Stimulated activated CD4-positive, alpha-beta T cell treated with anti-CD3 and anti-CD28 coated beads, Interleukin-2, amount 100 ng/mL, for 48 hours (primary cell): ENCODE measurements at regions not wholly inside any gene's neighbourhood (a gene's known extent, or its start where the extent isn't known, plus 50 kb on each side); places are given as distances from the start of the nearest gene placed in this dataset.

Experiments
- DNase-seq, 2 donors: peaks; one replicate each; pipeline ENCODE4 v3.0.0-alpha.2; 2020

DNA sequence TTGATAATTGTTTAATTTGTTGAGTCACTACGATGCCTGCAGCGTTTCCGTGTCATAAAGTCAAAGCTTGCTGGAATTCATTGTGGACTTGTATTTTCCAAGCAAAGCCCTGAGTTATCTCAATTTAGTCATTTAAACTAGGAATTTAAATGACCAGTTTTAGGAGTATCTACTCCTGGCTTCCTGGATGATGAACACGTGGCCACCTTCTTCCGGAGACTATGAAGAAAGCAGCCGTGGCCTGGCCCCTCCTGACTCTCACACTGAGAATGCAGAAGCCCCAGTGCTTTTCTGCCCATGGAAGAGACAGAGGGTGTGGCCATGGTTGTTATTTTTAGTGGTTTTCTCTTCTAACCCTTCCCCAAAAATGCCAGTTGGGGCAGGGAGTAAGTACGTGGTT lies 250.7 kb upstream of the GATB start:
- no peak for DNase-seq

DNA sequence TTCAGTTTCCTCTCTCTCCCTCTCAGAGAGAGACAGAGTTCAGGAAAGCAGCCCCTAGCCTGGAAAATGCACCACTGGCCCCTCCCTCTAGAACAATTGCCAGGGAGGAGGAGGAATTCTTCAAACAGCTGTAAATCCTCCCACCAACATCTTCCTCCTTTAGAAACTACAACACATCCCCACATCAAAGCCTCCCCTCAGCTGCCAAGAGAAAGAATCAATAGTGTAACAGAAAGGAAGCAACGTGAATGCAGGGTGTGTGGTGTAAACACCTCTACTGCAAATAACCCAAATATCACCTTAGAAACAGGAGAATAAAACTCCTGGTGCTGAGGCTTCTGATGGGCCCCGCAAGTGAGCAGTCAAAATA lies 249.9 kb upstream of the GATB start:
- no peak for DNase-seq

DNA sequence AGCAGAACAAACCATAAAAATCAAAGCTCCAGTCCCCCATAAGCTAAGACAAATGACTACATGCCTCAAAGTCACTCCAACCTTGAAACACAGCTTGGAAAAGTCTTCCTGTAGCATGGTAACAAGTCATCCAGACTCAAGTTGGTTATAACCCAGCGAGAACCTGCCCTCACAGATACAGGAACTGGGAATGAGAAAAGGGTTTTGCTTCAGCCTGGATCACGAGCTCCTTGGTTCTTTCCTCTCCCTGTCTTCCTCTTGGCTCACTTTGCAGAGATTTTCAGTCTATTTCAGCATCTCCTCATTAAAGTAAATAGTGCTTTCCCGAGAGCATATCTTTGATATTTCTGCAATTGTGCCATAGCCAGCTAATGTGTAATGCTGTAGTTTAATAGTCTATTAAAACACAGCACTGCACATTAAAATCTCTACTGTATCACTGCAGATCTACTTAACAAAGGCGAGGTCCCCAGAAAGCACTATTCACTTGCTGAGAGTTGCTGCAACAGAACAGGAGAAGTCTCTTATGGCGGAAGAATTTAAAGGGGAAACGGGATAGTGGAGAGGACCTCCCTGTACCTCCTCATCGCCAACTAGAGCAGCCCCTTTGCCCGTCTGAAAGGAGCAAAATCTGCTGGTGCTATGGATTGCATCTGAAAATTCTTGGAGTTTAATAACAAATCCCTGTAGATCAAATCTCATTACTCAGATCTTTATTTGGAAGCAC lies 249.3 kb upstream of the GATB start:
- DNase-seq, result no peak

DNA sequence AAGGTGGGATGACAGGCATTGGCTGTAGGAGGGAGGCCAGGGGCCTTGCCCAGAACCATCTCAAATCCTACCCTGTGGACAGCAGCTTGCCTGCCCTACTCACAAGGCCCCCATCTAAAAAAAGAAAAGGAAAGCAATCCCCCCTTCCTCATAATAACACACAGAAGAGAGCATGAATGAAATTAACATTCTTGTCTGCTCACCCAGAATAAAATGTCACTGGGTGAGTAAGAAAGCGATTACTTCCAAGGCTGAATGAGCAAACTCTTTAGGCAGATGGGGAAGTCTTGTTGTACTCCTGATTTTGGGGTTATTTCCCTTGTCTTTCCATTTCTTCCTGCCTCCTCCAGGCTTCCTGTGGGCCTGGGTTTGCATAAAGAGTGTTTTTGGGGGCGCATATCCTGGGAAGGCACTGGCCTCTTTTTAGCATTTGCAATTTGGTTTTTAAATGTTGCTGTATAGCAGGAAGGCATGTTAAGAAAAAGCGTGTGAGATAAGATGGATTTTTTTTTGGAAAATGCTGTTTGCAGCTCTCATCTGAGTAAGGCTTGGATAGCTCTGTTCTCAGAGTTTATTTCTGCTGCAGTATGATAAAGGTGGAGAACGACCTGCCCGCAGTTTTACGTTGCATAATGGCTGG lies 248.3 kb upstream of the GATB start:
- no peak for DNase-seq

DNA sequence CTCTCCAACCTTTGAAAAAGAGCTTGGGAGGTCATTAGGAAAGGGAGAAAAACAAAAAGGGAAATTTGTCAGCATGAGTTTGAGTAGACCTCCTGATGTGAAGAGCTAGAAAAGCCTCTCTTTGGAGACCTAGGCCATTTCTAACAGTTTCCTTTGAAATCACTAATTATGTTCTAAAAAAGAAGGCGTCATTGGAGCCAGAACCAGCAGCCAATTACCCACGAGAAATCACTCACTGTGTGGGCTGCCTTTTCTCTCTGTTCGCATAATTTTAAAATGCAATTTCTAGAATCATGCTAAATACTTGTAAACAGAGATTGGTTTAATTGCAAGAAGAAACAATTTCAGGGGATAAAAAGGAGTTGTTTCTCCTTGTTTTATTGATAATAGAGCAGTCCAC lies 246.3 kb upstream of the GATB start:
- DNase-seq, result no peak

DNA sequence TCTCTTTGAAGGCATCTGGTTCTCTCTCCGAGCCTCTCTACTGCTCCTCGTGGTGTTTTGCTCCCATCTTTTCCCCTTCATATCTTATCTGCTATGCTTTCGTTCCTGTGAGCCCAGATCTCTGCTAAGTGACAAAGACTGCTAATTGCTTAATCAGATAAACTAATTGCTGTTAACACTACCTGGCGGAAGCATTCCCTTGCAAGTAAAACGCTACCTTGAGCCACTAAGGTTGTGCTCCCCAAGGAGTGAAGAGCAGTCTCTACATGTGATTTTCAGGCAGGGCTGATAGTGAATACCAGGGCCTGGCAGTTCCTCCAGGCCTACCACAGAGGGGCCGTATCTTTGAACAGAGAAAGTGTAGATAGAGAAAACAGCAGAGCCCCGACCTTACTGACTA lies 244.0 kb upstream of the GATB start:
- no peak for DNase-seq

DNA sequence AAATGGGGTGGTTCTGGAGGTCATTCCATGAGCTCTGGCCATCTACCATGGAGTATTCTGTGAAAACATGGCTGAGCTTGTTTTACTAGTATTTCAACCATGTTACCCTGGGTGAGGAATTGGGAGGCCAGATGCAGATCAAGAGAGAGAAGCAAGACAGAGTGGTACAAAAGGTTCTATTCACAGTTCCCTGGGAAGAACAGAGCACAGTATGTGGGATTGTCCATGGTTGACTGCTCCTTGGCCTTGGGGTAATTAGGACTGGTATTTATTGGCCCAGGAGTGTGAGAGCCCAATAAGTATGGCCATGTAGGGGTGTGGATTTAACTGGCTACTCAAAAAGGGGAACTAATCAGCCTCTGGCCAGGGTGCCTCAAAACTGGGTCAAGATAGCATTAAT lies 239.7 kb upstream of the GATB start:
- no peak for DNase-seq

DNA sequence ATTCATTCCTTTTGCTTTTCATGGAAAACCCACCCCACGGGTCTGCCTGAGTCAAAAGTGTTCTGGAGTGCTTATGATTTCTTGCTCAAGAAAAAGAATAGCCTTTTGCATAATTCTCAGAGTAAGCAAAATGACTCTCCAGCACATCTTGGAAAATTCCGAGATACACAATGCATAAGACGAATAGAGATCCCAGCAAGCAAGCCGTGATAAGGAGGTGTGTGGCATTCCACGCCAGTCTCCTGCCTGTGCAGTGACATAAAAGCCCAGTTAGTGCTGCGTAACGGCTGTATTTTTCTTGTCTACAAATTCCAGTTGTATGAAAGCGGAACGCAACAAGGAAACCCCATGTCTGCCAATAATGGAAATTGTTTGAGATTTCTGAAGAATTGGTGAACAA lies 237.9 kb upstream of the GATB start:
- no peak for DNase-seq

DNA sequence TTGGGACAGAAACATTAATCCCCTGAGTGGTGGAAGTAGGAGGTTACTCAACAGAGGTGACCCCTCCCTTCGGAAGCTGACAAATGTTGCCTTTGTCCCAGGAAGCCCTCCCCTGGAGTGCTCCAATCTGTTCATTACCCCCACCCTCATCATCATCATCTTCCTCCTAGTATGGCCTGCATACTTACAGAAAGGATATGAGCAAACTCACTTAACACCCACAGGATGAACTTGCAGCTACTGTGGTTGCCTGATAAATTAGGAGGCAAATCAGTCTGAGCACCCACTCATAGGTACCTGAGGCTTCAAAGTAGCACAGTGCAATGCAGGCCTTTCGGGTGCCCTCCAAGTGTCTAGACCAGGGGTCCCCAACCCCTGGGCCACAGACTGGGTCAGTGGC lies 236.7 kb upstream of the GATB start:
- no peak for DNase-seq

DNA sequence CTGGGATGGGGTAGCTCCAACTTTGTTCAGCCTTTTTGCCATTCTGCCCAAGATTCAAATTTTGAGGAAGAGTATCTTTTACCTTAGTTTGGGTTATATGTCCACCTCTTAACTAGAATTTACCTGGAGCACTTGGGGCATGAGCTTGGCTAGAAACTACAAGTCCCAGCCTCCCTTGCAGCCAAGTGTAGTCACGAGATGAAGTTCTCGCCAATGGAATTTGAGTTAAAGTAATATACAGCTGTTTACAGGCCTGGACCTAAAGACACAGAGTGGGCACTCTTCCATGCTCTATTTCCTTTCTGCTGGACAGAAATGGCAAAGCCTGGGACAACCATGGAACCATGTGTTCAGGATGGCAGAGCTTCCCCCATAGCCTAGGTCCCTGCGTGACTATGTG lies 233.6 kb upstream of the GATB start:
- no peak for DNase-seq

DNA sequence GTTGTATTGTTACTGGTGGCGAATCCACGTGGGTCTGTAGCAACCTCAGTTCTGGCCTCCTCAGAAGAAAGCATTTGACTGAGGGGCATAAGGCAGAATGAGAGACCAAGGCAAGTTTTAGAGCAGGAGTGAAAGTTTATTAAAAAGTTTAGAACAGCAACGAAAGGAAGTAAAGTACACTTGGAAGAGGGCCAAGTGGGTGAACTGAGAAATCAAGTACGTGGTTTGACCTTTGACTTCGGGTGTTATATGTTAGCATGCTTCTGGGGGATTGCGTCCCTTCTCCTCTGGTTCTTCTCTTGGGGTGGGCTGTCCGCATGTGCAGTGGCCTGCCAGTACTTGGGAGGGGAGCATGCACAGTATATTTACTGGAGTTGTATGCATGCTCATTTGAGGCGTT lies 232.7 kb upstream of the GATB start:
- no peak for DNase-seq

DNA sequence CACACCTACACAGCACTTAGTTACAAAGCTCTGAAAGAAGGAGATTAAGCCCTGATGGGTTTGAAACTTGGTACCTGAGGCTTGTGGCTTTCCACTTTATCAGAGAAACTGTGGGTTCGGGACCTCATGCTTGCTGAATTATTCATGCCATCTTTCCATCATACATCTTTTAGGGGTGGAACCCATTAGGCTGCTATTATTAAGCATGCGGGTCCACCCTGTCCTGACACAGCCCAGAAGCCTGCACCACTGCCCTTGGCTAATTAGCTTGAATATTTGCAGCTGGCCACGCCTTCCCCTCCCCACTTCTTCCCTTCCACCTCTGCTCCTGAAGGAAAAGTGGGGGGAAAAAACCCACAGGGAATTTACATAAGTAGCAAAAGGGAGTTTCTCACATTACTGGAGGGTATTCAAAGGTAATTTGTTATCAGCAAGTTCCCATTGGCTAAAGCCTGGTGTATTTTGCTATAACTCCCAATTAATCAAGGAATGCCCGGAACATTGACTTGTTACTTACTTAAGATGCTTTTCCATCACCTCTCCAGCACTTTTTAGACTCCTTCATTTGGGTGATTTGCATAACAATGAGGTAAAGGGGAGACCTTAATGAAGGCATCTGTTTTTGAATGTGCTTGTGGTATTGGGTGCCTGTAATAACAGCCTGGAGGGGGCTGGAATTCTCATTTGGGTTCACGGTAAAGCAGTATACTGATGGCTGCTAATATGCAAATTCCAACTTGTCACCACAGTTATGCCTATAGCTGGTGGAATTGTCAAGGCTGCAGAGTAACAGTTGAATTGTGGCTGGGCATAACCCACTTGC lies 231.7 kb upstream of the GATB start:
- DNase-seq, result no peak

DNA sequence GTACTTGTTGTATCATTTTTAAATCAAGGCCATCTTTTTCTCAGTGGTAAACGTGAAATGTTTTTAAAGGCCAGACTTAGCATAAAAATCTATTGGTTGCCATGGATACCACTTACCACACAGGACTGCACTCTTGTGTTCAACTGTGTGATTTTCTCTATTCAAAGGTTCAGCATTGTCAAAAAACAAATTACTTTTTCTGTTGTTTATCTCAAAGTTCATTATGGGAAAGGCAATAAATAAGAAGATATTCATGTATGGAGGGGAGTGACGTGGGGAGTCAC lies 231.0 kb upstream of the GATB start:
- no peak for DNase-seq

DNA sequence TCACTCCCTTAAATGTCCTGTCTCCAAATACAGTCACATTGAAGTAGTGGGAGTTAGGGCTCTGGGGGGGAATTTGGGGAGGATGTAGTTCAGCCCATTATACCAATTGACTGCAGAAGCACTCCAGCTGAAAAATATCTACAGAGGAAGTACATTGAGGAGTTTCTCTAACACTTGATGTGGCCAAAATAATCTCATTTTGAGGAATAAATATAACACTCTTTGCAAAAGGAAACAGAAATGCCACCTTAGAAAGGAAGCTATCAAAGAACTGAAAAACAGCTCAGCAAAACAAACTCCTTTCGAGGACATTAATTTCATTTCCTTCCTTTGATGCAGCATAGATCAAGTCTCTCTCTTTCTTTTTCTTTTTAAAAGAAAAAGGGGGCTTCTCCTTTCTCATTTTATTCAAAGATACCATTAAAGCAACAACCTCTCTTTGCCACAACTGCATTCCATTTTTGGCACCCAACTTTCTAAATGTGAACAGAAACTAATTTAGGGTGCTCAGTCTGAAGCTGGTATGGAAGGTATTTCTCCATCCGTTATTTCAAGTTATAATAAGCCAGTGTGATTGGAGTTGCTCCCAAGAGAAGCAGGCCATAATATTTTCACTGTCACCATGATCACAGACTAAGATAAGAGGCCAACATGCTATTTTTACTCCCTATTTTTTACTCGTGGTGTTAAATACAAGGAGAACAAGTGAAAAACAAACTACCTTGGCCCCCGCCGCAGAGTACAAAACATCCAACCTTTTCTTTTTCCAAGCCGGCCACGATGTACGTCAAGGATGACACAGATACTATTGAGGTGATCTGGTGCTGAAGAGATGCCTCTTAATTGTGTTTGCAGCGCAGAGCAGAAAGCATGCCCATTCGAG lies 230.4 kb upstream of the GATB start:
- no peak for DNase-seq

DNA sequence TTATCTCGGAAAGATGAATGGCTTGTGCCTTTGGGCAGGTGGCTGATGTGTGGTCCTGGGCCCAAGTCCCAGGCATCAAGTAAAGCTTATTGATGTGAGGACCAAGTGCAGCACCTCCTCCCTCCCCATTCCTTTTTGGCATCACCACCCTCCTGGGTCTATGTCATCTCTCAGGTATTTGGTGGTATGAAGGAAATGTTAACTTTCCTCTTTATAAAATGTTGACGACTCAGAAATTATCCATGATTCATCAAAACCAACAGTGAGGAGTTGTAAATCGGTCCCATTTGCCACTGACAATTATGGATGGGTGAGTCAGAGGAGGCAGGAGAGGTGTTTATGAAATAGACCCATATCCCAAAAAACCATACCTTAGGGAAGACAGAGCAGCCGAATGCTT lies 229.4 kb upstream of the GATB start:
- no peak for DNase-seq

DNA sequence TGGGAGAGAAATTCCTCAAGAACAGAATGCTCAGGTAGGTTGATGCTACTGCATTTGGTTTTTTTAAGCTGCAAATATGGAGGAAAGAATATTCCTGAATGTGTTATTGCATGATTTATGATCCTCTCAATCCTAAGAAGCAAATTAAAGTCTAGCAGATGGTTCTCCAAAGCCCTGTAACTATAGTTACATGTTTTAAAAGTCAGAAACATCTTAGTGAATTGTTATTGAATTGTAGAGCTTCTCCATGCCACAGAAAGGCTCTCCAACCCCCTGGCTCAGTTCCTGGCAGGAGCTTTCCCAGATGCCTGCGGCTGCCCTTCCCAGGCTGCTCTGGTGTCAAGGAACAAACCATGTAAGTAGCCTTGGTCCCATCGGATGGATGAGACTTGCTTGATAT lies 227.8 kb upstream of the GATB start:
- DNase-seq, result no peak

DNA sequence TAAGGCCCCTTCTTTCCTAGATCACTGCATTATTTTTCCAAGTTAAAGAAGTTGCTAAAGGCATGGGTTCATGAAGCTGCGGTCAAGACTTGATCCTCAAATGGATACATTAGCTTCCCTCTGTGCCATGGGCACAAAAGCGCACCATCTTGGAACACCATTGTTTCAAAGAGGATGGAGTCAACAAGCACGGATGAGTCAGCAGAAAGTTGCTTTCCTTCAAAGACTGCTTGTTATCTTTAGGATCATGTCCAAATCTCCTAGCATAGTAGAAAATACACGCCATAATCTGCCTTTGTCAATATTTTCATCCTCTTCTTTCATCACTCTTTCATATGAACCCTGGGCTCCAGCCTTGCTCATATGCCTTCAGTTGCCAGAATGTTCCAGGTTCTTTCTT lies 226.8 kb upstream of the GATB start:
- no peak for DNase-seq

DNA sequence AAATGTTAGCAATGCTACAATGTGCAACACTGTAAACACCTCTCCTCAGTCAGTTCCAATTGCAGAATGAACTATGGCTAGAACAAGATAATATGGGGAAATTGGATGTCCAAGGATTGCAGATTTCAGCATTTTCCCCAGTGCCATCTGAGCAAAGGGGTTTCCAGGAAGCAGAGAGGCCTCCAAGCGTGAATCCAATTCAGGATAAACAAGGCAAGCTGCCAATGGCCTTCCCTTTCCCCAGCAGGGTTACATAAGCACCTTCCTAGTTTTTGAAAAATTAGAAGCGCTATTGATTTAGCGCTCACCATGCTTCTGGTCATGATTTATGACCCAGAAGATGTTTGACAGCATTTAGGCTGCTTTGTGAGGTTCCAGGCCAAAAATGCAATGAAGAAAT lies 223.0 kb upstream of the GATB start:
- DNase-seq, result no peak

DNA sequence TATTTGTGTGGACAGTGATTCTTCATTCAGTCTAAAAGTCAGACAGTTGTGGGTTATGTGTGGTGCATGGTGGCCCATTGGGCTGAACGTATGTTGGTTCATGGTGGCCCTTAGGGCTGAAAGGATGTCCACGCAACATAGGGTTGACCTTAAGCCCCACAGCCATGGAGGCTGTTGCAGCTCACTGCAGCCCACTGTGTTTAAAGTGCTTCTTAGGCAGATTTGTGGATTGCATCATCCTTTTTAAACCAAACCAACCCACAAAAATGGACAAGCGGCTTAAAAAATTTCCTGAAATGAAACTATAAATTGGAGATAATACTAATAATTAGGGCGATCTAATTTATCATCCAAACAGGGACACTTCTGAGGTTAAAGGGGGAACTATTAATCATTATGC lies 219.0 kb upstream of the GATB start:
- DNase-seq, result no peak

DNA sequence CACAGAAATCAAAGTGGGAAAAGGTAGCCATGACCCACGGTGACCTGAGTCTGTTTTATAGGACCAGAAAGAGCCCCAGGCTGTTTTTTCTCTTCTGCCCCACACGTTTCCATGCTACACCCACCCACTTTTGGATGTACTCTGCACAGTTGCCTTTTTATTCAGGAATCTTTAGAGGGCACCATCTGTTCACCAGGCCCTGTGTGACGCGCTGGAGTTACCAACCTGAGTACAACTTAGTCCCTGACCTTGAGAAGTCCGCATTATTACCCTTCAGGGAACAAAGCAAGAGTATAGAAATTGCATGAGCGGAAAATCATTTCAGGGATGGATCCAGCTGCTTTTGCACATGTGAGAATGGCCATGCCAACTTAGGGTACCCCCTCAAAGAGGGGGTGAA lies 207.8 kb upstream of the GATB start:
- no peak for DNase-seq

DNA sequence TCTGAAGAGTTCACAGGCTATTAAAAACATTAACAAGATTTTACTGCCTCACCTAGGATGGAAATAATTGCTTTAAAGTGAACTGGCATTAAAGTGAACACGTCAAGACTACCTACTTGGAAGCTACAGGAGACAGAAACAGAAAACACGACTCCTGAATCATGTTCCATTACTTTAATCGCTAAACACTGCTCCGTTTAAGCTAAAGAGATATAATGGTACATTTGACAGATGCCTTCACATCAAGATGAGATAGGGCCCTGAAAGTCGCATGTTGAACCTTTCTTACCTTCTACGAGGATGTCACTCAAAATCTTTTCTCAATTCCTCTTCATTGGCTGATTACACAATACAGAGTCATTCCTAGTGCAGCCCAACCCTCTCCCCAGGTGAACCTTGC lies 206.3 kb upstream of the GATB start:
- DNase-seq, result no peak

DNA sequence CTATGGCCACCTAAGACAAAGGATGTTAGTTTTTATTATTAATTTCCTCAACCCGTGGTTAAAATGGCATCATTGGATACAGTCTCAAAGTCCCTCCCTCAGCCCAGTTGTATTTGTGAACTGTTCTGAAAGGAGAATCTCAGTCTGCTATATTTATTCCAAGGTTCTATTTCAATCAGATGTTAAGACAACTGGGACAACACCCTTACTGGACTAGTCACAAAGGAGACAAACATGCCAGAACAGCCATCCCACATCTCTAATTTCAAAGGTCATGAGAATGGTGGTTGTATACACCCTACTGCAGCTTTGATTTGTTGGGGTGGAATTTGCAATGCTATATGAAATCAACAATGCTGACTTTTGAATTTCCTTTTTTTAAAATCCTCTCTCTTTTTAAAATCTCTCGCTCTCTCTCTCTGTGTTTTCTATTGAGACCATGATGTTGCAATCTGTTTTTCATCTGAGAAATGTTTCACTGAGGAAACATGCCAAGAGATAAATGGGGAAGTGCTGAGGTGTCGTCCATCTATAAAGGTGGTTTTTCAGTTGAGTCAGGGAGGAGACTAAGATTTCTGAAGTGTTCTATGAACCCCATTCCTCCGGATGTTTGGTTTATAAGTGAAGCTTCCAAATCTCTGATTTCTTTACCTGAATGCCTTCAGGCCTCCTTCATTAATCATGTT lies 201.5 kb upstream of the GATB start:
- DNase-seq, result no peak

DNA sequence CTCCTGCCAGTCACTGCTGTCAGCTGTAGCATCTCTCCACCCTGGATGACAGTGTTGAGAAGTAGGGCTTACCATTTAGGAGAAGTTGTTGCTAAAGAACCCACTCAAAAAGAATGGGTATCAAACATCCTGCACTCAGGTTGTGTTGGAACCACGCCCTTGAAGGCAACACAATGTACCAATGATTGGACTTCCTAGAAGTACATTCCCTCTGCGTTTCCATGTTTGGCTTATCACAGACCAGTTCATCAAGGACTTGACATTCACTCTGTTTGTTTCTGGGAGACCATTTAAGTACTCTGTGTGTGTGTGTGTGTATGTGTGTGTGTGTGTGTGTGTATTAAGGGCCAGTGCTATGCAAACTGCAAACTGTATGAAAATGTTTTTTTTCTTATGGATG lies 200.6 kb upstream of the GATB start:
- DNase-seq, result no peak
